GM23338 (cell line): ENCODE measurements at regions not wholly inside any gene's neighbourhood (a gene's known extent, or its start where the extent isn't known, plus 50 kb on each side); places are given as distances from the start of the nearest gene placed in this dataset.

Source experiments
- ATAC-seq: fragments of 200-7000 bp; cut with Tn5 transposase; 3 replicates; pipeline ENCODE4 v1.9.1; 2020
- DNase-seq: peaks from one replicate; pipeline ENCODE4 v3.0.0-alpha.2; 2015; ENCODE audit warnings: low spot score
- H2AFZ ChIP-seq: fragments of 200-600 bp; sonication (generic); 2 replicates; pipeline ENCODE4 v1.8.0; 2016; ENCODE audit warnings: antibody characterized with exemption, mild to moderate bottlenecking, moderate library complexity
- H3F3A ChIP-seq: fragments of 200-600 bp; sonication (generic); replicated peaks from 2 replicates; pipeline ENCODE4 v1.8.0; 2017; ENCODE audit warnings: antibody characterized with exemption, mixed run types, low read depth
- H3K27ac ChIP-seq: fragments of 200-600 bp; sonication (generic); 2 replicates; pipeline ENCODE4 v1.6.1; 2016; ENCODE audit warnings: low read depth
- H3K27me3 ChIP-seq: fragments of 200-600 bp; sonication (generic); 2 replicates; pipeline ENCODE4 v1.8.0; 2016; ENCODE audit warnings: mild to moderate bottlenecking, mixed run types, moderate library complexity; ENCODE audit not compliant: insufficient read depth
- H3K36me3 ChIP-seq: fragments of 200-600 bp; sonication (generic); 2 replicates; pipeline ENCODE4 v1.8.0; 2016; ENCODE audit warnings: mild to moderate bottlenecking; ENCODE audit not compliant: insufficient read depth
- H3K4me1 ChIP-seq: fragments of 200-600 bp; sonication (generic); 2 replicates; pipeline ENCODE4 v1.8.0; 2016; ENCODE audit warnings: mild to moderate bottlenecking, moderate library complexity; ENCODE audit not compliant: insufficient read depth
- H3K4me2 ChIP-seq: fragments of 200-600 bp; sonication (generic); 2 replicates; pipeline ENCODE4 v1.7.1; 2017; ENCODE audit warnings: mixed run types
- H3K4me3 ChIP-seq: fragments of 200-600 bp; sonication (generic); 2 replicates; pipeline ENCODE4 v1.6.1; 2016; ENCODE audit warnings: mixed run types
- H3K79me2 ChIP-seq: fragments of 200-600 bp; sonication (generic); replicated peaks from 2 replicates; pipeline ENCODE4 v1.8.0; 2017; ENCODE audit warnings: mild to moderate bottlenecking; ENCODE audit not compliant: insufficient read depth
- H3K9me2 ChIP-seq: fragments of 200-600 bp; sonication (generic); 2 replicates; pipeline ENCODE4 v1.8.0; 2017; ENCODE audit not compliant: insufficient read depth
- H4K20me1 ChIP-seq: fragments of 200-600 bp; sonication (generic); replicated peaks from 2 replicates; pipeline ENCODE4 v1.8.0; 2017; ENCODE audit warnings: mild to moderate bottlenecking; ENCODE audit not compliant: insufficient read depth
- H3K27ac Mint-ChIP-seq: 2 replicates; pipeline ENCODE4 v1.8.0; 2020; ENCODE audit warnings: inconsistent platforms, mild to moderate bottlenecking, moderate library complexity, mixed read lengths
- H3K27me3 Mint-ChIP-seq: 3 replicates; pipeline ENCODE4 v1.8.0; 2022; ENCODE audit warnings: low read depth, mild to moderate bottlenecking, moderate library complexity, mixed read lengths, inconsistent platforms; ENCODE audit not compliant: insufficient read depth, poor library complexity
- H3K36me3 Mint-ChIP-seq: 3 replicates; pipeline ENCODE4 v1.8.0; 2021; ENCODE audit warnings: low read depth, mild to moderate bottlenecking, inconsistent platforms, moderate library complexity, mixed read lengths
- H3K4me1 Mint-ChIP-seq: 3 replicates; pipeline ENCODE4 v1.8.0; 2020; ENCODE audit warnings: mild to moderate bottlenecking, inconsistent platforms, mixed read lengths
- H3K4me3 Mint-ChIP-seq: 3 replicates; pipeline ENCODE4 v1.8.0; 2021; ENCODE audit warnings: moderate library complexity, mild to moderate bottlenecking, inconsistent platforms, mixed read lengths
- H3K9me3 Mint-ChIP-seq: 3 replicates; pipeline ENCODE4 v1.8.0; 2020; ENCODE audit warnings: moderate library complexity, mild to moderate bottlenecking, inconsistent platforms, mixed read lengths
- CREB1 ChIP-seq: fragments of 250-450 bp; sonication (Bioruptor Pico); IDR thresholded peaks from 2 replicates; pipeline ENCODE4 v1.5.0; 2020; ENCODE audit warnings: low read depth, mild to moderate bottlenecking, moderate library complexity
- EZH2 ChIP-seq: fragments of 200-600 bp; sonication (generic); IDR thresholded peaks from one replicate; pipeline ENCODE4 v1.8.0; 2017; ENCODE audit warnings: antibody characterized with exemption, mild to moderate bottlenecking, low read depth; ENCODE audit not compliant: unreplicated experiment
- EZH2phosphoT487 ChIP-seq: fragments of 200-600 bp; sonication (generic); IDR thresholded peaks from one replicate; pipeline ENCODE4 v1.8.1; 2018; ENCODE audit warnings: antibody characterized with exemption; ENCODE audit not compliant: unreplicated experiment
- NANOG ChIP-seq: IDR thresholded peaks from 2 replicates; pipeline ENCODE4 v1.6.1; 2016; ENCODE audit warnings: antibody characterized with exemption, borderline replicate concordance
- POLR2AphosphoS5 ChIP-seq: IDR thresholded peaks from 2 replicates; pipeline ENCODE4 v1.6.1; 2016; ENCODE audit warnings: antibody characterized with exemption, low read depth
- ZNF114 ChIP-seq: fragments of 250-450 bp; sonication (Bioruptor Pico); IDR thresholded peaks from 2 replicates; pipeline ENCODE4 v1.5.0; 2020; ENCODE audit warnings: mild to moderate bottlenecking, moderate library complexity
- TF ChIP-seq, protein P1 (sequence below), 2 experiments: fragments of 200-600 bp in 1 of 2; sonication (generic) in 1 of 2; conservative IDR thresholded peaks; 2 replicates each; pipeline versions ENCODE4 v1.5.1 to v1.6.1; 2016 to 2017; ENCODE audit warnings: antibody characterized with exemption in 2 of 2, low read depth in 2 of 2, mild to moderate bottlenecking in 2 of 2, moderate library complexity in 1 of 2
- TF ChIP-seq, protein P2 (sequence below): IDR thresholded peaks from one replicate; pipeline ENCODE4 v1.6.1; 2018; ENCODE audit warnings: antibody characterized with exemption; ENCODE audit not compliant: unreplicated experiment
- TF ChIP-seq, protein P3 (sequence below): fragments of 250-450 bp; sonication (Bioruptor Pico); IDR thresholded peaks from 2 replicates; pipeline ENCODE4 v1.5.0; 2020; ENCODE audit warnings: mild to moderate bottlenecking, moderate library complexity

DNA sequence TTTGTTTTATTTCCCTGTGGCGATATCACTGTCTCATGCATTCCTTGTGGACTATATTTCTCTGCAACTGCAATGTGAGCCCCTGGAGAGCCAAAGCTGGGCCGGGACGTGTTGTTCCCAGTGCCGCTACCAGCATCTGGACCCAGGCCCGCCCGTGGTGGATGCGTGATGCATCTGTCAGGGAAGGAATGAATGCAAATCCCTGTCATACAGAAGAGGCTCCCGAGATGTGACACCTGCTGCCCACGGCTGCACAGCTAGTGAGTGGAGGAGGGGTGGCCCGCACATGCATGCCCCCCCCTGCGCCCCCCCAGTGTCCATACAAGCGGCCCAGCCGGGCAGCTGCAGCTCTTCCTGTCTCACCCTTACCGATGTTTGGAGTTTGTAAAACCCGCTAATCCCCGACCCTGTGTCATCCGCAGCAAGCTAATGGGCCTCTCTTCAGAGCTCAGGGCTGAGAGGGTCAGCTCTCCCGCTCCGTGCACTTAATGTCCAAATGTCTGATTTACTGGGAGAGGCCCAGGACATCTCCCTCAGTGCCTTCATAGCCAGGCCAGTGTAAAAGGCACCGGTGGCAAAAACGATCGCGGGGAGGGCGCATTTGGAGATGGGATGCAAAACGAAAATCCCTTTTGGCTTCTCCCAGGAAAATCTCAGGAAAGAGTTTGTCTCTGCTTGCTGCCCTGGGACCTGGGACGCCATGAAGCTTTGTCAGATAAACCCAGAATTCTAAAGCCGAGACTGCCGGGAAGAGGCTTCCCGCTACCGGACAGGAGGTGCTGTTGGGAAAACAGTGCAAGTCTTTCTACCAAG, 91.8 kb downstream of the FOXL1 start (continued):
- TF ChIP-seq, protein P1, sequence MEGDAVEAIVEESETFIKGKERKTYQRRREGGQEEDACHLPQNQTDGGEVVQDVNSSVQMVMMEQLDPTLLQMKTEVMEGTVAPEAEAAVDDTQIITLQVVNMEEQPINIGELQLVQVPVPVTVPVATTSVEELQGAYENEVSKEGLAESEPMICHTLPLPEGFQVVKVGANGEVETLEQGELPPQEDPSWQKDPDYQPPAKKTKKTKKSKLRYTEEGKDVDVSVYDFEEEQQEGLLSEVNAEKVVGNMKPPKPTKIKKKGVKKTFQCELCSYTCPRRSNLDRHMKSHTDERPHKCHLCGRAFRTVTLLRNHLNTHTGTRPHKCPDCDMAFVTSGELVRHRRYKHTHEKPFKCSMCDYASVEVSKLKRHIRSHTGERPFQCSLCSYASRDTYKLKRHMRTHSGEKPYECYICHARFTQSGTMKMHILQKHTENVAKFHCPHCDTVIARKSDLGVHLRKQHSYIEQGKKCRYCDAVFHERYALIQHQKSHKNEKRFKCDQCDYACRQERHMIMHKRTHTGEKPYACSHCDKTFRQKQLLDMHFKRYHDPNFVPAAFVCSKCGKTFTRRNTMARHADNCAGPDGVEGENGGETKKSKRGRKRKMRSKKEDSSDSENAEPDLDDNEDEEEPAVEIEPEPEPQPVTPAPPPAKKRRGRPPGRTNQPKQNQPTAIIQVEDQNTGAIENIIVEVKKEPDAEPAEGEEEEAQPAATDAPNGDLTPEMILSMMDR (conservative IDR thresholded peaks at IDR 0.05; ENCODE audit: low read depth in 2 of 2), result no peak
- TF ChIP-seq ZNF114 (CRISPR knock-in tag) (no peak), NANOG (no peak), POLR2AphosphoS5 (no peak), EZH2 (no peak), CREB1 (CRISPR knock-in tag) (no peak), EZH2phosphoT487 (no peak)

DNA sequence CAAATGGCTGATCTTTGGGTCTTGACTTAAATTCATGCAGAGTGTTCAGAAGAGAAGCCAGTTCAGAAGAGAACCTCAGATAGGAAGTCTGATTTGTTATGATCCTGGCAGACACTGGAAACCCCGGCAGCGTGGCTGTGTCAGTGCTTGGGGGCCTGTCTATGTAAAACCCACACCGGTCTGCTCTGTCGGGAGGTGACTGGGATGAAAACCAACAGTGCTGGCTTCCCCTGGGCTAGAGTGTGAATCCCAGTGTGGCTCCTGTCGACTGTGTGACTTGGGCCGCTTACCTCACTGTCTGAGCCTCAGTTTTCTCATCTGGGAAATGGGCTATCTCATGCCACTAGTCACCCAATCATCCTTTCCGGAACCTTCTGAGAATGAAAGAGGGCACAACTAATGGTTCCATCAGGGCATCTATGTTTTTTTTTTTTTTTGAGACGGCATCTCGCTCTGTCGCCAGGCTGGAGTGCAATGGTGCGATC, 92.4 kb downstream of the FOXL1 start:
- H3K4me3 ChIP-seq, result no peak overlapping the region
- peaks cover 5% of the 10 kb centered on the region for H3K27me3 Mint-ChIP-seq
- DNase-seq, result no peak
- ATAC-seq, result no peak
- no peak overlapping the region for H2AFZ ChIP-seq
- no peaks in the 10 kb centered on the region for H3K36me3 ChIP-seq
- no peak overlapping the region for H3K27ac Mint-ChIP-seq
- H4K20me1 ChIP-seq, result no peaks in the 10 kb centered on the region
- H3K4me1 ChIP-seq, result peaks cover 13% of the 10 kb centered on the region
- H3K4me2 ChIP-seq, result no peak overlapping the region
- H3K4me1 Mint-ChIP-seq, result peaks cover 26% of the 10 kb centered on the region
- H3F3A ChIP-seq, result no peaks in the 10 kb centered on the region
- no peaks in the 10 kb centered on the region for H3K79me2 ChIP-seq
- 0 out of 2 replicates have a peak, but pooled peaks cover 8% of the 10 kb centered on the region for H3K9me2 ChIP-seq
- H3K9me3 Mint-ChIP-seq, result peaks cover 6% of the 10 kb centered on the region; the same call in 2 of the 3 replicates
- H3K27me3 ChIP-seq, result no peaks in the 10 kb centered on the region
- no peak overlapping the region for H3K4me3 Mint-ChIP-seq
- no peak overlapping the region for H3K27ac ChIP-seq
- no peaks in the 10 kb centered on the region for H3K36me3 Mint-ChIP-seq
- TF ChIP-seq CREB1 (CRISPR knock-in tag) (no peak), ZNF114 (CRISPR knock-in tag) (no peak), NANOG (no peak), EZH2 (no peak)
- TF ChIP-seq, protein P2, sequence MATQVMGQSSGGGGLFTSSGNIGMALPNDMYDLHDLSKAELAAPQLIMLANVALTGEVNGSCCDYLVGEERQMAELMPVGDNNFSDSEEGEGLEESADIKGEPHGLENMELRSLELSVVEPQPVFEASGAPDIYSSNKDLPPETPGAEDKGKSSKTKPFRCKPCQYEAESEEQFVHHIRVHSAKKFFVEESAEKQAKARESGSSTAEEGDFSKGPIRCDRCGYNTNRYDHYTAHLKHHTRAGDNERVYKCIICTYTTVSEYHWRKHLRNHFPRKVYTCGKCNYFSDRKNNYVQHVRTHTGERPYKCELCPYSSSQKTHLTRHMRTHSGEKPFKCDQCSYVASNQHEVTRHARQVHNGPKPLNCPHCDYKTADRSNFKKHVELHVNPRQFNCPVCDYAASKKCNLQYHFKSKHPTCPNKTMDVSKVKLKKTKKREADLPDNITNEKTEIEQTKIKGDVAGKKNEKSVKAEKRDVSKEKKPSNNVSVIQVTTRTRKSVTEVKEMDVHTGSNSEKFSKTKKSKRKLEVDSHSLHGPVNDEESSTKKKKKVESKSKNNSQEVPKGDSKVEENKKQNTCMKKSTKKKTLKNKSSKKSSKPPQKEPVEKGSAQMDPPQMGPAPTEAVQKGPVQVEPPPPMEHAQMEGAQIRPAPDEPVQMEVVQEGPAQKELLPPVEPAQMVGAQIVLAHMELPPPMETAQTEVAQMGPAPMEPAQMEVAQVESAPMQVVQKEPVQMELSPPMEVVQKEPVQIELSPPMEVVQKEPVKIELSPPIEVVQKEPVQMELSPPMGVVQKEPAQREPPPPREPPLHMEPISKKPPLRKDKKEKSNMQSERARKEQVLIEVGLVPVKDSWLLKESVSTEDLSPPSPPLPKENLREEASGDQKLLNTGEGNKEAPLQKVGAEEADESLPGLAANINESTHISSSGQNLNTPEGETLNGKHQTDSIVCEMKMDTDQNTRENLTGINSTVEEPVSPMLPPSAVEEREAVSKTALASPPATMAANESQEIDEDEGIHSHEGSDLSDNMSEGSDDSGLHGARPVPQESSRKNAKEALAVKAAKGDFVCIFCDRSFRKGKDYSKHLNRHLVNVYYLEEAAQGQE, result no peak
- TF ChIP-seq, protein P1 (conservative IDR thresholded peaks at IDR 0.05; ENCODE audit: low read depth in 2 of 2), result no peak
- TF ChIP-seq, protein P3, sequence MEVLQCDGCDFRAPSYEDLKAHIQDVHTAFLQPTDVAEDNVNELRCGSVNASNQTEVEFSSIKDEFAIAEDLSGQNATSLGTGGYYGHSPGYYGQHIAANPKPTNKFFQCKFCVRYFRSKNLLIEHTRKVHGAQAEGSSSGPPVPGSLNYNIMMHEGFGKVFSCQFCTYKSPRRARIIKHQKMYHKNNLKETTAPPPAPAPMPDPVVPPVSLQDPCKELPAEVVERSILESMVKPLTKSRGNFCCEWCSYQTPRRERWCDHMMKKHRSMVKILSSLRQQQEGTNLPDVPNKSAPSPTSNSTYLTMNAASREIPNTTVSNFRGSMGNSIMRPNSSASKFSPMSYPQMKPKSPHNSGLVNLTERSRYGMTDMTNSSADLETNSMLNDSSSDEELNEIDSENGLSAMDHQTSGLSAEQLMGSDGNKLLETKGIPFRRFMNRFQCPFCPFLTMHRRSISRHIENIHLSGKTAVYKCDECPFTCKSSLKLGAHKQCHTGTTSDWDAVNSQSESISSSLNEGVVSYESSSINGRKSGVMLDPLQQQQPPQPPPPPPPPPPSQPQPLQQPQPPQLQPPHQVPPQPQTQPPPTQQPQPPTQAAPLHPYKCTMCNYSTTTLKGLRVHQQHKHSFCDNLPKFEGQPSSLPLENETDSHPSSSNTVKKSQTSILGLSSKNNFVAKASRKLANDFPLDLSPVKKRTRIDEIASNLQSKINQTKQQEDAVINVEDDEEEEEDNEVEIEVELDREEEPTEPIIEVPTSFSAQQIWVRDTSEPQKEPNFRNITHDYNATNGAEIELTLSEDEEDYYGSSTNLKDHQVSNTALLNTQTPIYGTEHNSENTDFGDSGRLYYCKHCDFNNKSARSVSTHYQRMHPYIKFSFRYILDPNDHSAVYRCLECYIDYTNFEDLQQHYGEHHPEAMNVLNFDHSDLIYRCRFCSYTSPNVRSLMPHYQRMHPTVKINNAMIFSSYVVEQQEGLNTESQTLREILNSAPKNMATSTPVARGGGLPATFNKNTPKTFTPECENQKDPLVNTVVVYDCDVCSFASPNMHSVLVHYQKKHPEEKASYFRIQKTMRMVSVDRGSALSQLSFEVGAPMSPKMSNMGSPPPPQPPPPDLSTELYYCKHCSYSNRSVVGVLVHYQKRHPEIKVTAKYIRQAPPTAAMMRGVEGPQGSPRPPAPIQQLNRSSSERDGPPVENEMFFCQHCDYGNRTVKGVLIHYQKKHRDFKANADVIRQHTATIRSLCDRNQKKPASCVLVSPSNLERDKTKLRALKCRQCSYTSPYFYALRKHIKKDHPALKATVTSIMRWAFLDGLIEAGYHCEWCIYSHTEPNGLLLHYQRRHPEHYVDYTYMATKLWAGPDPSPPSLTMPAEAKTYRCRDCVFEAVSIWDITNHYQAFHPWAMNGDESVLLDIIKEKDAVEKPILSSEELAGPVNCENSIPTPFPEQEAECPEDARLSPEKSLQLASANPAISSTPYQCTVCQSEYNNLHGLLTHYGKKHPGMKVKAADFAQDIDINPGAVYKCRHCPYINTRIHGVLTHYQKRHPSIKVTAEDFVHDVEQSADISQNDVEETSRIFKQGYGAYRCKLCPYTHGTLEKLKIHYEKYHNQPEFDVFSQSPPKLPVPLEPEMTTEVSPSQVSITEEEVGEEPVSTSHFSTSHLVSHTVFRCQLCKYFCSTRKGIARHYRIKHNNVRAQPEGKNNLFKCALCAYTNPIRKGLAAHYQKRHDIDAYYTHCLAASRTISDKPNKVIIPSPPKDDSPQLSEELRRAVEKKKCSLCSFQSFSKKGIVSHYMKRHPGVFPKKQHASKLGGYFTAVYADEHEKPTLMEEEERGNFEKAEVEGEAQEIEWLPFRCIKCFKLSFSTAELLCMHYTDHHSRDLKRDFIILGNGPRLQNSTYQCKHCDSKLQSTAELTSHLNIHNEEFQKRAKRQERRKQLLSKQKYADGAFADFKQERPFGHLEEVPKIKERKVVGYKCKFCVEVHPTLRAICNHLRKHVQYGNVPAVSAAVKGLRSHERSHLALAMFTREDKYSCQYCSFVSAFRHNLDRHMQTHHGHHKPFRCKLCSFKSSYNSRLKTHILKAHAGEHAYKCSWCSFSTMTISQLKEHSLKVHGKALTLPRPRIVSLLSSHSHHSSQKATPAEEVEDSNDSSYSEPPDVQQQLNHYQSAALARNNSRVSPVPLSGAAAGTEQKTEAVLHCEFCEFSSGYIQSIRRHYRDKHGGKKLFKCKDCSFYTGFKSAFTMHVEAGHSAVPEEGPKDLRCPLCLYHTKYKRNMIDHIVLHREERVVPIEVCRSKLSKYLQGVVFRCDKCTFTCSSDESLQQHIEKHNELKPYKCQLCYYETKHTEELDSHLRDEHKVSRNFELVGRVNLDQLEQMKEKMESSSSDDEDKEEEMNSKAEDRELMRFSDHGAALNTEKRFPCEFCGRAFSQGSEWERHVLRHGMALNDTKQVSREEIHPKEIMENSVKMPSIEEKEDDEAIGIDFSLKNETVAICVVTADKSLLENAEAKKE (CRISPR knock-in tag), result no peak
